ENCODE measurements at regions not wholly inside any gene's neighbourhood (a gene's known extent, or its start where the extent isn't known, plus 50 kb on each side); places are given as distances from the start of the nearest gene placed in this dataset.

GRCh38 chr13:58933475-58933874 lies 1230.3 kb downstream of the DIAPH3 start:
- Mint-ChIP-seq H3K4me1 (ENCODE audit: low read depth, unreplicated experiment) (no peaks in the 10 kb centered on the region), H3K4me3 (ENCODE audit: unreplicated experiment) (no peak overlapping the region), H3K9me3 (ENCODE audit: unreplicated experiment) (no peaks in the 10 kb centered on the region), H3K36me3 (ENCODE audit: low read depth, unreplicated experiment) (no peaks in the 10 kb centered on the region), H3K27ac (ENCODE audit: unreplicated experiment) (no peak overlapping the region), H3K27me3 (ENCODE audit: low read depth, unreplicated experiment) (no peaks in the 10 kb centered on the region)
- no peak overlapping the region for H3K27ac ChIP-seq (ENCODE audit: low read depth, low read length)
- H3K9me3 ChIP-seq (ENCODE audit: insufficient read depth, low read depth, low read length), result no peaks in the 10 kb centered on the region
- no peaks in the 10 kb centered on the region for H3K27me3 ChIP-seq (ENCODE audit: insufficient read depth, low read length)
- no peak overlapping the region for H3K4me3 ChIP-seq (ENCODE audit: insufficient read depth, low read depth, low read length)
- H3K4me1 ChIP-seq (ENCODE audit: insufficient read depth, low read length), result no peaks in the 10 kb centered on the region
- no peaks in the 10 kb centered on the region for H4K20me1 ChIP-seq (ENCODE audit: insufficient read depth, low read length)
- H2AFZ ChIP-seq (ENCODE audit: low read depth, low read length), result no peak overlapping the region
- FAIRE-seq, result no peak
- no peaks in the 10 kb centered on the region for H3K79me2 ChIP-seq (ENCODE audit: insufficient read depth, low read length)
- DNase-seq (ENCODE audit: low read depth), result no peak
- no peak overlapping the region for H3K9ac ChIP-seq (ENCODE audit: low read length)
- no peak overlapping the region for H3K4me2 ChIP-seq (ENCODE audit: low read length)
- TF ChIP-seq, protein P1, sequence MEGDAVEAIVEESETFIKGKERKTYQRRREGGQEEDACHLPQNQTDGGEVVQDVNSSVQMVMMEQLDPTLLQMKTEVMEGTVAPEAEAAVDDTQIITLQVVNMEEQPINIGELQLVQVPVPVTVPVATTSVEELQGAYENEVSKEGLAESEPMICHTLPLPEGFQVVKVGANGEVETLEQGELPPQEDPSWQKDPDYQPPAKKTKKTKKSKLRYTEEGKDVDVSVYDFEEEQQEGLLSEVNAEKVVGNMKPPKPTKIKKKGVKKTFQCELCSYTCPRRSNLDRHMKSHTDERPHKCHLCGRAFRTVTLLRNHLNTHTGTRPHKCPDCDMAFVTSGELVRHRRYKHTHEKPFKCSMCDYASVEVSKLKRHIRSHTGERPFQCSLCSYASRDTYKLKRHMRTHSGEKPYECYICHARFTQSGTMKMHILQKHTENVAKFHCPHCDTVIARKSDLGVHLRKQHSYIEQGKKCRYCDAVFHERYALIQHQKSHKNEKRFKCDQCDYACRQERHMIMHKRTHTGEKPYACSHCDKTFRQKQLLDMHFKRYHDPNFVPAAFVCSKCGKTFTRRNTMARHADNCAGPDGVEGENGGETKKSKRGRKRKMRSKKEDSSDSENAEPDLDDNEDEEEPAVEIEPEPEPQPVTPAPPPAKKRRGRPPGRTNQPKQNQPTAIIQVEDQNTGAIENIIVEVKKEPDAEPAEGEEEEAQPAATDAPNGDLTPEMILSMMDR (IDR thresholded peaks at IDR 0.05; ENCODE audit: insufficient read depth, low read depth, low read length), result no peak
- TF ChIP-seq EZH2 (IDR thresholded peaks at IDR 0.05; ENCODE audit: insufficient read depth, low read length), result no peak
- H3K36me3 ChIP-seq (ENCODE audit: insufficient read depth, low read length), result no peaks in the 10 kb centered on the region

DNA sequence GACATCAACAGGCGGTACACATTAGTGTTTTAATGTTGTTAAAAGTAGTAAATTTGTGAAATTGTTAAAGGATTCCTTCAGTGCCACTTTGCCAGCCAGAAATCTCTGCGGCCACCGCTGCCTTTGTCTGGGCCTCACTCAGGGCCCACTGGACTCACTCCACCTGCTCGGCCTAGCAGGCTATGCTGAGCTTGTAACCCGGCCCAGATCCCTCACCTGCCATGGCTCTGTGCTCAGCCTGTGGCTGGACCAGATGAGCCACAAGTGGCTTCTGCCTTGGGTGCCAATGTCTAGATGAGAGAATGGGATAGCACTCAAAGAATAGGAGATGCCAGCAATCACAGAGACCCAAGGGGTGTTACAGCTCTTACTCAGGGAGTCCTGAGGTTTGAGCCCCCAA lies 1228.0 kb downstream of the DIAPH3 start:
- no peak overlapping the region for H3K27ac ChIP-seq (ENCODE audit: low read depth, low read length)
- H3K27me3 ChIP-seq (ENCODE audit: insufficient read depth, low read length), result no peaks in the 10 kb centered on the region
- Mint-ChIP-seq H3K9me3 (ENCODE audit: unreplicated experiment) (no peaks in the 10 kb centered on the region), H3K27ac (ENCODE audit: unreplicated experiment) (no peak overlapping the region), H3K36me3 (ENCODE audit: low read depth, unreplicated experiment) (no peaks in the 10 kb centered on the region), H3K4me1 (ENCODE audit: low read depth, unreplicated experiment) (no peaks in the 10 kb centered on the region), H3K4me3 (ENCODE audit: unreplicated experiment) (no peak overlapping the region), H3K27me3 (ENCODE audit: low read depth, unreplicated experiment) (no peaks in the 10 kb centered on the region)
- no peaks in the 10 kb centered on the region for H3K79me2 ChIP-seq (ENCODE audit: insufficient read depth, low read length)
- no peaks in the 10 kb centered on the region for H3K4me1 ChIP-seq (ENCODE audit: insufficient read depth, low read length)
- DNase-seq (ENCODE audit: low read depth) (no peak), FAIRE-seq (no peak)
- TF ChIP-seq, protein P1 (IDR thresholded peaks at IDR 0.05; ENCODE audit: insufficient read depth, low read depth, low read length), result no peak
- no peak for TF ChIP-seq EZH2 (IDR thresholded peaks at IDR 0.05; ENCODE audit: insufficient read depth, low read length)
- no peaks in the 10 kb centered on the region for H3K36me3 ChIP-seq (ENCODE audit: insufficient read depth, low read length)
- H2AFZ ChIP-seq (ENCODE audit: low read depth, low read length), result no peak overlapping the region
- H4K20me1 ChIP-seq (ENCODE audit: insufficient read depth, low read length), result no peaks in the 10 kb centered on the region
- H3K9ac ChIP-seq (ENCODE audit: low read length), result no peak overlapping the region
- H3K4me2 ChIP-seq (ENCODE audit: low read length), result no peak overlapping the region
- no peaks in the 10 kb centered on the region for H3K9me3 ChIP-seq (ENCODE audit: insufficient read depth, low read depth, low read length)
- no peak overlapping the region for H3K4me3 ChIP-seq (ENCODE audit: insufficient read depth, low read depth, low read length)

GRCh38 chr13:58946274-58946673 lies 1217.5 kb downstream of the DIAPH3 start:
- FAIRE-seq (no peak), DNase-seq (ENCODE audit: low read depth) (peak; percentile 50)
- no peaks in the 10 kb centered on the region for H3K27me3 ChIP-seq (ENCODE audit: insufficient read depth, low read length)
- peaks cover 12% of the 10 kb centered on the region for H3K9me3 Mint-ChIP-seq (ENCODE audit: unreplicated experiment)
- H2AFZ ChIP-seq (ENCODE audit: low read depth, low read length), result no peak overlapping the region
- no peak for TF ChIP-seq EZH2 (IDR thresholded peaks at IDR 0.05; ENCODE audit: insufficient read depth, low read length)
- TF ChIP-seq, protein P1 (IDR thresholded peaks at IDR 0.05; ENCODE audit: insufficient read depth, low read depth, low read length), result no peak
- peaks cover 3% of the 10 kb centered on the region for H3K9me3 ChIP-seq (ENCODE audit: insufficient read depth, low read depth, low read length)
- H3K4me1 Mint-ChIP-seq (ENCODE audit: low read depth, unreplicated experiment), result peaks cover 9% of the 10 kb centered on the region
- H3K27ac ChIP-seq (ENCODE audit: low read depth, low read length), result no peak overlapping the region
- H3K36me3 Mint-ChIP-seq (ENCODE audit: low read depth, unreplicated experiment), result no peaks in the 10 kb centered on the region
- no peaks in the 10 kb centered on the region for H3K27me3 Mint-ChIP-seq (ENCODE audit: low read depth, unreplicated experiment)
- H3K79me2 ChIP-seq (ENCODE audit: insufficient read depth, low read length), result no peaks in the 10 kb centered on the region
- H3K4me2 ChIP-seq (ENCODE audit: low read length), result no peak overlapping the region
- H3K36me3 ChIP-seq (ENCODE audit: insufficient read depth, low read length), result no peaks in the 10 kb centered on the region
- no peak overlapping the region for H3K27ac Mint-ChIP-seq (ENCODE audit: unreplicated experiment)
- H3K9ac ChIP-seq (ENCODE audit: low read length), result no peak overlapping the region
- no peak overlapping the region for H3K4me3 Mint-ChIP-seq (ENCODE audit: unreplicated experiment)
- no peaks in the 10 kb centered on the region for H3K4me1 ChIP-seq (ENCODE audit: insufficient read depth, low read length)
- no peaks in the 10 kb centered on the region for H4K20me1 ChIP-seq (ENCODE audit: insufficient read depth, low read length)
- no peak overlapping the region for H3K4me3 ChIP-seq (ENCODE audit: insufficient read depth, low read depth, low read length)
